ENCODE measurements at regions not wholly inside any gene's neighbourhood (a gene's known extent, or its start where the extent isn't known, plus 50 kb on each side); places are given as distances from the start of the nearest gene placed in this dataset.

GRCh38 chr21:26227130-26227529 lies 56.6 kb upstream of the APP start:
- H3K27ac ChIP-seq (ENCODE audit: low read depth, low read length): no peak overlapping the region
- H2AFZ ChIP-seq (ENCODE audit: low read depth, low read length, severe bottlenecking): no peak overlapping the region
- H3K79me2 ChIP-seq (ENCODE audit: insufficient read depth, low read length): no peaks in the 10 kb centered on the region
- no peaks in the 10 kb centered on the region for H3K9me3 ChIP-seq (ENCODE audit: insufficient read depth, low read length)
- TF ChIP-seq CTCF (IDR thresholded peaks at IDR 0.05; ENCODE audit: insufficient read depth, low read length, poor library complexity, severe bottlenecking) (no peak), EZH2phosphoT487 (conservative IDR thresholded peaks at IDR 0.05; ENCODE audit: low read length) (no peak)
- H4K20me1 ChIP-seq (ENCODE audit: low read depth, low read length): no peaks in the 10 kb centered on the region
- H3K9ac ChIP-seq (ENCODE audit: low read length): no peak overlapping the region
- no peak overlapping the region for H3K4me3 ChIP-seq (ENCODE audit: insufficient read depth, low read length, poor library complexity, severe bottlenecking)
- H3F3A ChIP-seq (ENCODE audit: insufficient read depth): no peaks in the 10 kb centered on the region
- no peaks in the 10 kb centered on the region; the same call in 1 of the 2 replicates for H3K27me3 ChIP-seq (ENCODE audit: low read length)
- H3K4me2 ChIP-seq (ENCODE audit: low read depth, low read length, poor library complexity, severe bottlenecking): no peak overlapping the region
- no peaks in the 10 kb centered on the region for H3K9me2 ChIP-seq (replicated peaks; ENCODE audit: insufficient read depth, low read length)
- no peaks in the 10 kb centered on the region for H3K36me3 ChIP-seq (ENCODE audit: low read length)

GRCh38 chr21:26226724-26227123 lies 56.2 kb upstream of the APP start:
- Histone ChIP-seq H2AFZ (ENCODE audit: low read depth, low read length, severe bottlenecking) (no peak overlapping the region), H3K79me2 (ENCODE audit: insufficient read depth, low read length) (no peaks in the 10 kb centered on the region), H3K4me2 (ENCODE audit: low read depth, low read length, poor library complexity, severe bottlenecking) (no peak overlapping the region), H3K9ac (ENCODE audit: low read length) (no peak overlapping the region), H3K27ac (ENCODE audit: low read depth, low read length) (no peak overlapping the region), H3K36me3 (ENCODE audit: low read length) (no peaks in the 10 kb centered on the region), H3K9me2 (replicated peaks; ENCODE audit: insufficient read depth, low read length) (no peaks in the 10 kb centered on the region), H4K20me1 (ENCODE audit: low read depth, low read length) (no peaks in the 10 kb centered on the region), H3K27me3 (ENCODE audit: low read length) (no peaks in the 10 kb centered on the region; the same call in 1 of the 2 replicates), H3K9me3 (ENCODE audit: insufficient read depth, low read length) (no peaks in the 10 kb centered on the region), H3K4me3 (ENCODE audit: insufficient read depth, low read length, poor library complexity, severe bottlenecking) (no peak overlapping the region), H3F3A (ENCODE audit: insufficient read depth) (no peaks in the 10 kb centered on the region)
- TF ChIP-seq CTCF (IDR thresholded peaks at IDR 0.05; ENCODE audit: insufficient read depth, low read length, poor library complexity, severe bottlenecking): no peak
- no peak for TF ChIP-seq EZH2phosphoT487 (conservative IDR thresholded peaks at IDR 0.05; ENCODE audit: low read length)

- H3K4me2 ChIP-seq (ENCODE audit: low read depth, low read length, poor library complexity, severe bottlenecking): no peak overlapping the region
- TF ChIP-seq CTCF (IDR thresholded peaks at IDR 0.05; ENCODE audit: insufficient read depth, low read length, poor library complexity, severe bottlenecking): no peak
- no peak for TF ChIP-seq EZH2phosphoT487 (conservative IDR thresholded peaks at IDR 0.05; ENCODE audit: low read length)
- no peak overlapping the region for H3K9ac ChIP-seq (ENCODE audit: low read length)
- no peaks in the 10 kb centered on the region; the same call in 1 of the 2 replicates for H3K27me3 ChIP-seq (ENCODE audit: low read length)
- H3K9me3 ChIP-seq (ENCODE audit: insufficient read depth, low read length): no peaks in the 10 kb centered on the region
- H3K4me3 ChIP-seq (ENCODE audit: insufficient read depth, low read length, poor library complexity, severe bottlenecking): no peak overlapping the region
- H2AFZ ChIP-seq (ENCODE audit: low read depth, low read length, severe bottlenecking): no peak overlapping the region
- no peak overlapping the region for H3K27ac ChIP-seq (ENCODE audit: low read depth, low read length)
- no peaks in the 10 kb centered on the region for H3K9me2 ChIP-seq (replicated peaks; ENCODE audit: insufficient read depth, low read length)
- H3F3A ChIP-seq (ENCODE audit: insufficient read depth): no peaks in the 10 kb centered on the region
- H3K36me3 ChIP-seq (ENCODE audit: low read length): no peaks in the 10 kb centered on the region
- no peaks in the 10 kb centered on the region for H3K79me2 ChIP-seq (ENCODE audit: insufficient read depth, low read length)
- H4K20me1 ChIP-seq (ENCODE audit: low read depth, low read length): no peaks in the 10 kb centered on the region
These were observed 54.5 kb upstream of the APP start for GRCh38 chr21:26225046-26225445.
